T-helper 1 cell treated with Interleukin-12 subunit alpha and Interleukin-12 subunit beta and Interleukin-4 antibody, amounts not matched to agents 30 μg/mL and 1 μg/mL, for 36 hours (primary cell): ENCODE measurements at regions not wholly inside any gene's neighbourhood (a gene's known extent, or its start where the extent isn't known, plus 50 kb on each side); places are given as distances from the start of the nearest gene placed in this dataset.

ENCODE experiments used
- H3K27ac Mint-ChIP-seq: one replicate; pipeline ENCODE4 v1.8.0; 2021; ENCODE audit warnings: mild to moderate bottlenecking, mixed read lengths
- H3K27me3 Mint-ChIP-seq: one replicate; pipeline ENCODE4 v1.8.0; 2021; ENCODE audit warnings: low read depth, mixed read lengths
- H3K36me3 Mint-ChIP-seq: one replicate; pipeline ENCODE4 v1.8.0; 2021; ENCODE audit warnings: low read depth, mixed read lengths
- H3K4me1 Mint-ChIP-seq: one replicate; pipeline ENCODE4 v1.8.0; 2021; ENCODE audit warnings: low read depth, mixed read lengths
- H3K4me3 Mint-ChIP-seq: one replicate; pipeline ENCODE4 v1.8.0; 2021; ENCODE audit warnings: mild to moderate bottlenecking, moderate library complexity, mixed read lengths
- H3K9me3 Mint-ChIP-seq: one replicate; pipeline ENCODE4 v1.8.0; 2021; ENCODE audit warnings: mixed read lengths

DNA sequence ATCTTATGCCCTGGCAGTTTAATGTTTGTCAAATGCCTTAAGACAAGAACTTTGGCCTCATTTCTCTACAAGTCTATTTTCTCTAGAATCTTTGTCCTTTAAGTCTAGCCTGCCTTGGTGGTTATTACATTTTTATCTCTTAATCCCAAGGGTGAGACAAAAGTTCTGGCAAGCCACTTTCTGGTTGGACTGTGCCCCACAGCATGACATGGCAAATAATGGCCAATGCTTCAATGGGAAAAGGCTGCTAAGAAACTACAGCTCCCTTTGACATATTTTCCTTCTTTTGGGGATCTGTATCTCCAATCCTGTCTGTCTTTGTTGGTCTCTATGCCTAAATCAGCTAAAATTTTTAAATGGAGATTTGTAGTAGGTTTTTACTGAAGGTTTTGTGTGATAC, 181.6 kb upstream of the MBNL1 start:
- Mint-ChIP-seq H3K27me3 (peaks cover 11% of the 10 kb centered on the region), H3K4me3 (no peak overlapping the region), H3K4me1 (no peaks in the 10 kb centered on the region), H3K27ac (no peak overlapping the region), H3K36me3 (peaks cover 2% of the 10 kb centered on the region), H3K9me3 (no peaks in the 10 kb centered on the region)

- H3K27ac Mint-ChIP-seq = no peak overlapping the region
- no peaks in the 10 kb centered on the region for H3K9me3 Mint-ChIP-seq
- H3K4me1 Mint-ChIP-seq = no peaks in the 10 kb centered on the region
- no peak overlapping the region for H3K4me3 Mint-ChIP-seq
- H3K36me3 Mint-ChIP-seq = peaks cover 2% of the 10 kb centered on the region
- H3K27me3 Mint-ChIP-seq = peaks cover 13% of the 10 kb centered on the region
Measured at GRCh38 chr3:152089528-152089927, 179.2 kb upstream of the MBNL1 start.

DNA sequence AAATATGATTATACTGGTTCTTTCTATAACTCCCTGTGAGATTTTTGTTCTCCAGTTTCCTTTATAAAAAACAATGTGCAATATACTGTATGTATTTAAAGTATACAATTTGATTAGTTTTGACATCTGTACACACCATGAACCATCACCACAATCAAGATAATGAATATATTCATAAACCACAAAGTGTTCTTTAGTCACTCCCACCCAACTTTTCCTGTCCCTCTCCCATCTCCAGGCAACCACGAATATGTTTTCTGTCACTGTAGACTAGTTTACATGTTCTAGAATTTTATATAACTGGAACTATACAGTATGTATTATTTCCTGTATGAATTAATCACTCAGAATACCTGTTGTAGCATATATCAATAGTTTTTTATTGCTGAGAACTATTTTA, 177.0 kb upstream of the MBNL1 start:
- no peak overlapping the region for H3K27ac Mint-ChIP-seq
- no peaks in the 10 kb centered on the region for H3K36me3 Mint-ChIP-seq
- H3K27me3 Mint-ChIP-seq = peaks cover 27% of the 10 kb centered on the region
- H3K9me3 Mint-ChIP-seq = no peaks in the 10 kb centered on the region
- H3K4me3 Mint-ChIP-seq = no peak overlapping the region
- no peaks in the 10 kb centered on the region for H3K4me1 Mint-ChIP-seq

DNA sequence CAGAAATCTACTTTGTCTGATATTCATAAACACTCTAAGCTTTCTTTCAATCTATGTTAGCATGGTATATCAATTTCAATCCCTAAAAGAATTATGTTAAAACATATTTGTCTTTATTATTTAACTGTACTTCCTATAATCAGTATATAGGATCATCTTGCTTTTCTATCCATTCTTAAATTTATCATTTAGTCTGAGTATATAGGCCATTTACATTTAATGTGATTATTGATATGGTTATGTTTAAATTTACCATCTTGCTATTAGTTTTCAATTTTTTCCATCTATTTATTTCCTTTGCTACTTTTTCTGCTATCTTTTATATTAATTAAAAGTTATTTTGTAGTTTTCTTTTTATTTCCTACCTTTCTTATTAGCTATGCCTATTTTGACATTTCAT, 174.8 kb upstream of the MBNL1 start:
- peaks cover 27% of the 10 kb centered on the region for H3K27me3 Mint-ChIP-seq
- no peaks in the 10 kb centered on the region for H3K9me3 Mint-ChIP-seq
- no peaks in the 10 kb centered on the region for H3K36me3 Mint-ChIP-seq
- H3K27ac Mint-ChIP-seq = no peak overlapping the region
- no peaks in the 10 kb centered on the region for H3K4me1 Mint-ChIP-seq
- H3K4me3 Mint-ChIP-seq = no peak overlapping the region

DNA sequence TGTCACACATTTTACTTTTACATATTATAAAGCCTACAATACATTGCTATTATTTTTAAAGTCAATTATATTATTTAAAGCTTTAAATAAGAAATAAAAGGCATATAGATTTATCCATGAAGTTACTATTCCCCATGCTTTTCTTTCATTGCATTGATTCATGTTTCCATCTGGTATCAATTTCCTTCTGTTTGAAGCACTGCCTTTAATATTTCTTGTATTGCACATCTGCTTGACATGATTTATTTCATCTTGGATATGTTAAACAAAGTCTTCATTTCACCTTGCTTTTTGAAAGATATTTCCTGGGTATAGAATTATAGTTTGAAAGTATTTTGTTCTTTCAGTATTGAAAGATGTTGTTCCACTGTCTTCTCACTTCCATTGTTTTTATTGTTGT, 174.3 kb upstream of the MBNL1 start:
- no peak overlapping the region for H3K4me3 Mint-ChIP-seq
- no peak overlapping the region for H3K27ac Mint-ChIP-seq
- peaks cover 27% of the 10 kb centered on the region for H3K27me3 Mint-ChIP-seq
- H3K36me3 Mint-ChIP-seq = no peaks in the 10 kb centered on the region
- H3K9me3 Mint-ChIP-seq = no peaks in the 10 kb centered on the region
- no peaks in the 10 kb centered on the region for H3K4me1 Mint-ChIP-seq

GRCh38 chr3:152095472-152095871, 173.3 kb upstream of the MBNL1 start:
- Mint-ChIP-seq H3K4me1 (peaks cover 4% of the 10 kb centered on the region), H3K27me3 (peaks cover 22% of the 10 kb centered on the region), H3K4me3 (no peak overlapping the region), H3K9me3 (no peaks in the 10 kb centered on the region), H3K27ac (no peak overlapping the region), H3K36me3 (no peaks in the 10 kb centered on the region)

GRCh38 chr3:152096280-152096906, 172.3 kb upstream of the MBNL1 start:
- Mint-ChIP-seq H3K4me3 (no peak overlapping the region), H3K27me3 (peaks cover 22% of the 10 kb centered on the region), H3K9me3 (no peaks in the 10 kb centered on the region)

GRCh38 chr3:152097120-152097519, 171.6 kb upstream of the MBNL1 start:
- Mint-ChIP-seq H3K36me3 (no peaks in the 10 kb centered on the region), H3K4me3 (no peak overlapping the region), H3K9me3 (no peaks in the 10 kb centered on the region), H3K27me3 (peaks cover 22% of the 10 kb centered on the region), H3K4me1 (peaks cover 8% of the 10 kb centered on the region), H3K27ac (no peak overlapping the region)

More at GRCh38 chr3:152096280-152096906, 172.3 kb upstream of the MBNL1 start:
- H3K4me1 Mint-ChIP-seq = peaks cover 8% of the 10 kb centered on the region
- no peaks in the 10 kb centered on the region for H3K36me3 Mint-ChIP-seq
- no peak overlapping the region for H3K27ac Mint-ChIP-seq

DNA sequence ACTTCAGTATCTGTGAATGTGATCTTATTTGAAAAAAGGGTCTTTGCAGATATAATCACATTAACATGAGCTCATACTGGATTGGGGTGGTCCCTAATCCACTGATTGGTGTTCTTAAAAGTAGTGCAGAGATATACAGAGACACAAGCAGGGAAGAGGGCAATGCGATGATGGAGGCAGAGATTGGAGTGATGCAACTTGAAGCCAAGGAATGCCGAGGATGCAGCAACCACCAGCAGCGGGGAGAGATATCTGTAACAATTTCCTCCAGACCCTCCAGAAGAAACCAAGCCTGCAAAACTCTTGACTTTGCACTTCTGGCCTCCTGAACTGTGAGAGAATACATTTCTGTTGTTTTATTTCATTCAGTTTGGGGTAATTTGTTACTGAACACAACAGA, 171.0 kb upstream of the MBNL1 start:
- H3K36me3 Mint-ChIP-seq = no peaks in the 10 kb centered on the region
- no peaks in the 10 kb centered on the region for H3K9me3 Mint-ChIP-seq
- no peak overlapping the region for H3K4me3 Mint-ChIP-seq
- no peak overlapping the region for H3K27ac Mint-ChIP-seq
- peaks cover 23% of the 10 kb centered on the region for H3K27me3 Mint-ChIP-seq
- H3K4me1 Mint-ChIP-seq = peaks cover 8% of the 10 kb centered on the region

GRCh38 chr3:152100491-152101132, 168.1 kb upstream of the MBNL1 start:
- Mint-ChIP-seq H3K27me3 (peaks cover 17% of the 10 kb centered on the region), H3K4me3 (no peak overlapping the region), H3K27ac (no peak overlapping the region), H3K9me3 (no peaks in the 10 kb centered on the region), H3K4me1 (peaks cover 8% of the 10 kb centered on the region), H3K36me3 (no peaks in the 10 kb centered on the region)

DNA sequence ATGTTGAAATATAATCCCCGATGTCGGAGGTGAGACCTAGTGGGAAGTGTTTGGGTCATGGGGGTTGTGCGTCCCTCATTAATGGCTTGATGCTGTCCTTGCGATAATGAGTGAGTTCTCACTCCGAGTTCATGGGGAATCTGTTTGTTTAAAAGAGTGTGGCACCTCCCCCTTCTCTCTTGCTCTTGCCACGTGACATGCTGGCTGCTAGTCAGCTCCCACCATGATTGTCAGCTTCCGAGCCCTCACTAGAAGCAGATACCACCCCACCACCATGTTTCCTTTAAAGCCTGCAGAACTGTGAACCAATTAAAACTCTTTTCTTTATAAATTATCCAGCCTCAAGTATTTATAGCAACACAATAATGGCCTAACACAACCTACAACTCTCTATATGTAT, 166.3 kb upstream of the MBNL1 start:
- peaks cover 13% of the 10 kb centered on the region for H3K27me3 Mint-ChIP-seq
- H3K4me3 Mint-ChIP-seq = no peak overlapping the region
- H3K4me1 Mint-ChIP-seq = peaks cover 8% of the 10 kb centered on the region
- no peaks in the 10 kb centered on the region for H3K36me3 Mint-ChIP-seq
- no peaks in the 10 kb centered on the region for H3K9me3 Mint-ChIP-seq
- no peak overlapping the region for H3K27ac Mint-ChIP-seq

DNA sequence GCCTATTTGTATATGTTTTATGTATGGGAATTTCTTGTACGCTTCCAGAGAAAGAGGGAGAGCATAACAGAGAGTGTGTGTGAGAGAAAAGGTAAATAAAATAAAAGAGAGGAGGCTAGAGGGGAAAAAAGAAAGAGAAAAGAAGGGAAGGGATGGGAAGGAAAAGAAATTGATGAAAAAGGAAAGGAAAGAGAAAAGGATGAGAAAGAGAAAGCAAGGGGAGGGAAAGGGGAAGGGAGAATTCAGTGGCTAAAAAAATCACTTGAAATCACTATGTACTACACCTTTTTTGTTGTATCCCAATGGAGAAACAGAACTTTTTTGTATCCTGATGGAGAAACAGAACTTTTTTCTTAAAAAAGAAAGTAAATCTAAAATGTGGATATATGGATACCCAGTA, 165.5 kb upstream of the MBNL1 start:
- peaks cover 8% of the 10 kb centered on the region for H3K4me1 Mint-ChIP-seq
- no peaks in the 10 kb centered on the region for H3K9me3 Mint-ChIP-seq
- H3K27me3 Mint-ChIP-seq = peaks cover 10% of the 10 kb centered on the region
- H3K36me3 Mint-ChIP-seq = no peaks in the 10 kb centered on the region
- no peak overlapping the region for H3K27ac Mint-ChIP-seq
- H3K4me3 Mint-ChIP-seq = no peak overlapping the region

DNA sequence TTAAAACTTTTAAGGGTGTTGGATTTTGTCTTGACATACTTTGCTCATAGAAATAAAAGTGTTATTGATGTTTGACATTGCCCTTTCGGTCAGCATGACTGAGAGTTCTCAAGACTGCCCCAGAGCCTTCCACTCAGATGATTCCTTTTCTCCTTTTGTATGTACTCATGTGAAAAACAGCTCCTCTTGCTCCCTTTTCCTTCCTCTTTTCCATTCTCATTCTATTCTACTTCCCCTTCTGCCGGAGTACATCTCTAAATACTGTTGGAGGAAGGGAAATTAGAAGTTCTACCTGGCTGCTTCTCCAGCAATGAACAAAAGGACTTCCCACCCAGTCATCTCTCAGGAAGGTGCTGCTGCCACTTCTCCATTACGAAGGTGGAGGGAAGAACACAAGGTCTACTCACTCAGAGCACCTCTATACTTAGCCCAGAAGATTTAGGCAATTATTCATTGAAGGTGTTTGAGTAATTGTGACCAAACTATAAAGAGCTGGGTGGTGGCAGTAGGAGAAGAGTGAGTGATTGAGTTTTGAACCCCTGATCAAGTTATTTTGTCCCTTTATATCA, 163.8 kb upstream of the MBNL1 start:
- Mint-ChIP-seq H3K4me1 (peaks cover 8% of the 10 kb centered on the region), H3K27ac (no peak overlapping the region), H3K4me3 (no peak overlapping the region), H3K36me3 (no peaks in the 10 kb centered on the region), H3K27me3 (peaks cover 19% of the 10 kb centered on the region), H3K9me3 (no peaks in the 10 kb centered on the region)

- no peaks in the 10 kb centered on the region for H3K36me3 Mint-ChIP-seq
- H3K27ac Mint-ChIP-seq = no peak overlapping the region
- H3K9me3 Mint-ChIP-seq = no peaks in the 10 kb centered on the region
- peaks cover 4% of the 10 kb centered on the region for H3K4me1 Mint-ChIP-seq
- H3K27me3 Mint-ChIP-seq = peaks cover 21% of the 10 kb centered on the region
- H3K4me3 Mint-ChIP-seq = no peak overlapping the region
Measured at GRCh38 chr3:152105446-152105845, 163.3 kb upstream of the MBNL1 start.

DNA sequence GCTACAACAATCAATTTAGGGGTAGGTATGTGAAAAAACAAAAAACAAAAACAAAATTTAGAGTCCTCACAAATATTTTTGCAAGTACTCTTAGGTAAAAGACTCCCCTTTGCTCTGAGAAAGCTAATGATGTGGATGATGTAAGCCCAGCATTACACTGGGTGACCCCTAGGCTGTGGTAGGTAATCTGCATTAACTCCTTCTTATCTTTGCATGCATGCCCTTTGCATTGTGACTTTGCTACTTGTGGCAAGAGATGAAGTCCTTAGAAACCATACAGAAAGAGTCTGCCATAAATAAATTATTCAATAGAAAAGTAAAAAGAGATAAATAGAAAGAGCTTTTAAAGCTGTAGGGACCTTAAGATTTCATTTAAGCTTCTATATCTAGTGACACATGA, 159.7 kb upstream of the MBNL1 start:
- no peaks in the 10 kb centered on the region for H3K9me3 Mint-ChIP-seq
- no peak overlapping the region for H3K27ac Mint-ChIP-seq
- no peaks in the 10 kb centered on the region for H3K36me3 Mint-ChIP-seq
- H3K4me1 Mint-ChIP-seq = no peaks in the 10 kb centered on the region
- peaks cover 26% of the 10 kb centered on the region for H3K27me3 Mint-ChIP-seq
- no peak overlapping the region for H3K4me3 Mint-ChIP-seq
